HEK293 (cell line): ENCODE measurements at regions not wholly inside any gene's neighbourhood (a gene's known extent, or its start where the extent isn't known, plus 50 kb on each side); places are given as distances from the start of the nearest gene placed in this dataset.

ENCODE experiments used
- CTCF ChIA-PET: fragments of 350-600 bp; formaldehyde crosslinking; extraction: SDS; loops from one replicate; lab custom pipeline; 2021; ENCODE audit warnings: antibody characterized with exemption; lab: Yijun Ruan, JAX
- POLR2A ChIA-PET: fragments of 300-600 bp; formaldehyde crosslinking; extraction: SDS; loops from one replicate; lab custom pipeline; 2020; ENCODE audit warnings: antibody characterized with exemption, inconsistent platforms; lab: Yijun Ruan, JAX
- H3K27ac ChIP-seq: fragments of 200-500 bp; sonication (Bioruptor generic); 2 replicates; pipeline ENCODE4 v1.5.1; 2014; ENCODE audit warnings: low read depth, low read length, control low read depth, inconsistent platforms; ENCODE audit errors: extremely low read depth
- H3K36me3 ChIP-seq, 2 experiments: fragments of 200-500 bp in 1 of 2; sonication (Bioruptor generic) in 1 of 2; 1 replicate in 1 of 2; 2 replicates in 1 of 2; pipeline ENCODE4 v1.5.1; 2014 to 2017; ENCODE audit warnings: inconsistent platforms in 2 of 2, low read length in 2 of 2; ENCODE audit not compliant: control insufficient read depth in 2 of 2, insufficient read depth in 1 of 2
- H3K4me1 ChIP-seq: fragments of 200-500 bp; sonication (Bioruptor generic); 2 replicates; pipeline ENCODE4 v1.5.1; 2014; ENCODE audit warnings: mild to moderate bottlenecking, low read length, inconsistent platforms; ENCODE audit not compliant: control insufficient read depth, insufficient read depth
- H3K4me3 ChIP-seq: 2 replicates; pipeline ENCODE4 v1.5.1; 2011; ENCODE audit warnings: low read depth, mild to moderate bottlenecking, control low read depth, low read length, moderate library complexity
- H3K9me3 ChIP-seq: fragments of 200-500 bp; sonication (Bioruptor generic); 2 replicates; pipeline ENCODE4 v1.5.1; 2014; ENCODE audit warnings: low read depth, low read length, inconsistent platforms; ENCODE audit not compliant: control insufficient read depth, insufficient read depth
- GFI1B ChIP-seq: fragments of 450-650 bp; formaldehyde crosslinking; IDR thresholded peaks from 2 replicates; pipeline ENCODE4 v1.5.1; 2016; ENCODE audit warnings: missing biosample characterization, missing genetic modification characterization
- HOXD13 ChIP-seq: sonication (generic); formaldehyde crosslinking; IDR thresholded peaks from 2 replicates; pipeline ENCODE4 v1.8.0; 2022; ENCODE audit warnings: missing genetic modification reagents, borderline replicate concordance
- KLF17 ChIP-seq: fragments of 450-650 bp; formaldehyde crosslinking; IDR thresholded peaks from 2 replicates; pipeline ENCODE4 v1.5.1; 2016; ENCODE audit warnings: missing biosample characterization, missing genetic modification characterization
- REPIN1 ChIP-seq: fragments of 450-650 bp; formaldehyde crosslinking; IDR thresholded peaks from 2 replicates; pipeline ENCODE4 v1.5.1; 2017; ENCODE audit warnings: missing biosample characterization, missing genetic modification characterization, low read depth
- TCF7L2 ChIP-seq: IDR thresholded peaks from 2 replicates; pipeline ENCODE4 v1.6.1; 2011; ENCODE audit warnings: low read depth, mild to moderate bottlenecking, inconsistent platforms, low read length, moderate library complexity, borderline replicate concordance
- YY1 ChIP-seq: fragments of 450-650 bp; formaldehyde crosslinking; IDR thresholded peaks from 2 replicates; pipeline ENCODE4 v1.5.1; 2018; ENCODE audit warnings: missing biosample characterization, missing genetic modification characterization
- ZBTB10 ChIP-seq: fragments of 450-650 bp; formaldehyde crosslinking; IDR thresholded peaks from 2 replicates; pipeline ENCODE4 v1.5.1; 2016; ENCODE audit warnings: missing biosample characterization, missing genetic modification characterization
- ZNF10 ChIP-seq: fragments of 450-650 bp; formaldehyde crosslinking; IDR thresholded peaks from 2 replicates; pipeline ENCODE4 v1.5.1; 2017; ENCODE audit warnings: missing biosample characterization, missing genetic modification characterization
- ZNF280C ChIP-seq: fragments of 450-650 bp; formaldehyde crosslinking; IDR thresholded peaks from 2 replicates; pipeline ENCODE4 v1.5.1; 2016; ENCODE audit warnings: missing biosample characterization, missing genetic modification characterization
- ZNF311 ChIP-seq: fragments of 450-650 bp; formaldehyde crosslinking; IDR thresholded peaks from 2 replicates; pipeline ENCODE4 v1.5.1; 2017; ENCODE audit warnings: missing biosample characterization, missing genetic modification characterization, borderline replicate concordance
- ZNF324 ChIP-seq: fragments of 450-650 bp; formaldehyde crosslinking; IDR thresholded peaks from 2 replicates; pipeline ENCODE4 v1.5.1; 2016; ENCODE audit warnings: missing biosample characterization, missing genetic modification characterization
- ZNF350 ChIP-seq: fragments of 450-650 bp; formaldehyde crosslinking; IDR thresholded peaks from 2 replicates; pipeline ENCODE4 v1.5.0; 2017; ENCODE audit warnings: missing biosample characterization, mild to moderate bottlenecking, missing genetic modification characterization
- ZNF366 ChIP-seq: fragments of 450-650 bp; formaldehyde crosslinking; conservative IDR thresholded peaks from 2 replicates; pipeline ENCODE4 v1.5.1; 2016; ENCODE audit warnings: missing biosample characterization, missing genetic modification characterization
- ZNF394 ChIP-seq: fragments of 450-650 bp; formaldehyde crosslinking; IDR thresholded peaks from 2 replicates; pipeline ENCODE4 v1.5.1; 2016; ENCODE audit warnings: missing biosample characterization, missing genetic modification characterization, mild to moderate bottlenecking, moderate library complexity, borderline replicate concordance
- ZNF404 ChIP-seq: fragments of 450-650 bp; formaldehyde crosslinking; IDR thresholded peaks from 2 replicates; pipeline ENCODE4 v1.5.1; 2017; ENCODE audit warnings: missing biosample characterization, missing genetic modification characterization
- ZNF423 ChIP-seq: fragments of 450-650 bp; formaldehyde crosslinking; IDR thresholded peaks from 2 replicates; pipeline ENCODE4 v1.5.1; 2016; ENCODE audit warnings: missing biosample characterization, missing genetic modification characterization
- ZNF544 ChIP-seq: fragments of 450-650 bp; formaldehyde crosslinking; IDR thresholded peaks from 2 replicates; pipeline ENCODE4 v1.5.0; 2017; ENCODE audit warnings: missing biosample characterization, missing genetic modification characterization
- ZNF549 ChIP-seq: fragments of 450-650 bp; IDR thresholded peaks from 2 replicates; pipeline ENCODE4 v1.5.1; 2018; ENCODE audit warnings: missing biosample characterization, missing genetic modification characterization, mild to moderate bottlenecking, inconsistent platforms, moderate library complexity
- ZNF629 ChIP-seq: fragments of 450-650 bp; formaldehyde crosslinking; IDR thresholded peaks from 2 replicates; pipeline ENCODE4 v1.5.1; 2017; ENCODE audit warnings: missing biosample characterization, missing genetic modification characterization
- ZNF664 ChIP-seq: fragments of 450-650 bp; formaldehyde crosslinking; IDR thresholded peaks from 2 replicates; pipeline ENCODE4 v1.5.1; 2016; ENCODE audit warnings: missing biosample characterization, missing genetic modification characterization
- ZNF670 ChIP-seq: fragments of 450-650 bp; formaldehyde crosslinking; IDR thresholded peaks from 2 replicates; pipeline ENCODE4 v1.5.1; 2016; ENCODE audit warnings: missing biosample characterization, missing genetic modification characterization, low read depth
- ZNF707 ChIP-seq: fragments of 450-650 bp; formaldehyde crosslinking; IDR thresholded peaks from 2 replicates; pipeline ENCODE4 v1.5.1; 2016; ENCODE audit warnings: missing biosample characterization, missing genetic modification characterization
- ZNF768 ChIP-seq: fragments of 450-650 bp; formaldehyde crosslinking; IDR thresholded peaks from 2 replicates; pipeline ENCODE4 v1.5.1; 2018; ENCODE audit warnings: missing biosample characterization, mild to moderate bottlenecking, missing genetic modification characterization

GRCh38 chr22:34427436-34427835 is 507.2 kb upstream of the LARGE1 start (continued):
- TF ChIP-seq ZBTB10 (tag by site-specific recombination) (no peak), ZNF707 (no peak), HOXD13 (no peak), ZNF311 (tag by site-specific recombination) (no peak), ZNF629 (no peak), REPIN1 (tag by site-specific recombination) (no peak), ZNF366 (tag by site-specific recombination) (no peak)

- Histone ChIP-seq H3K36me3 (no peaks in the 10 kb centered on the region), H3K9me3 (no peaks in the 10 kb centered on the region), H3K4me1 (no peaks in the 10 kb centered on the region), H3K27ac (no peak overlapping the region), H3K4me3 (no peak overlapping the region)
- TF ChIP-seq ZNF670 (tag by site-specific recombination) (no peak), ZNF404 (no peak), ZNF324 (tag by site-specific recombination) (no peak), KLF17 (tag by site-specific recombination) (no peak), ZNF549 (tag by site-specific recombination) (no peak), TCF7L2 (no peak), ZNF394 (tag by site-specific recombination) (no peak), ZNF423 (tag by site-specific recombination) (no peak), ZNF350 (tag by site-specific recombination) (no peak), ZNF10 (tag by site-specific recombination) (no peak)
- ChIA-PET CTCF (no interaction called here), POLR2A (no interaction called here)
These were observed 507.6 kb upstream of the LARGE1 start for GRCh38 chr22:34427841-34428240.

- Histone ChIP-seq H3K27ac (no peak overlapping the region), H3K4me3 (no peak overlapping the region), H3K9me3 (no peaks in the 10 kb centered on the region), H3K4me1 (no peaks in the 10 kb centered on the region), H3K36me3 (no peaks in the 10 kb centered on the region)
- ChIA-PET POLR2A (no interaction called here), CTCF (interaction anchor here (0.6 to 2.1 kb wide), 3 partner anchors 15 to 506 kb away, joined by 3 to 7 read pairs (median 4); no protein-coding TSS in a partner anchor)
- TF ChIP-seq YY1 (tag by site-specific recombination) (no peak), ZNF549 (tag by site-specific recombination) (no peak), ZNF280C (tag by site-specific recombination) (no peak), GFI1B (tag by site-specific recombination) (no peak), ZNF768 (tag by site-specific recombination) (no peak), ZNF544 (tag by site-specific recombination) (no peak), ZNF664 (tag by site-specific recombination) (no peak), ZNF10 (tag by site-specific recombination) (no peak)
These were observed 509.0 kb upstream of the LARGE1 start for GRCh38 chr22:34429314-34429713.
